HUES6 (cell line): ENCODE measurements at regions not wholly inside any gene's neighbourhood (a gene's known extent, or its start where the extent isn't known, plus 50 kb on each side); places are given as distances from the start of the nearest gene placed in this dataset.

Experiments used
- H3K27ac ChIP-seq: 2 replicates; pipeline ENCODE4 v1.7.0; 2013; ENCODE audit warnings: low read depth, mild to moderate bottlenecking, low read length, inconsistent platforms
- H3K27me3 ChIP-seq: 2 replicates; pipeline ENCODE4 v1.6.1; 2013; ENCODE audit warnings: low read length; ENCODE audit not compliant: control insufficient read depth, insufficient read depth
- H3K36me3 ChIP-seq: 2 replicates; pipeline ENCODE4 v1.6.1; 2013; ENCODE audit warnings: low read length; ENCODE audit not compliant: control insufficient read depth, insufficient read depth
- H3K4me1 ChIP-seq: 2 replicates; pipeline ENCODE4 v1.6.1; 2013; ENCODE audit warnings: low read length; ENCODE audit not compliant: control insufficient read depth, insufficient read depth
- H3K4me3 ChIP-seq: 2 replicates; pipeline ENCODE4 v1.5.1; 2013; ENCODE audit warnings: low read depth, low read length
- H3K9ac ChIP-seq: one replicate; pipeline ENCODE4 v1.6.1; 2013; ENCODE audit warnings: mild to moderate bottlenecking, low read length
- H3K9me3 ChIP-seq: 2 replicates; pipeline ENCODE4 v1.6.1; 2013; ENCODE audit warnings: low read depth, low read length; ENCODE audit not compliant: control insufficient read depth, insufficient read depth

GRCh38 chr20:4578375-4578774 is 107.9 kb upstream of the PRNP start:
- Histone ChIP-seq H3K9me3 (no peaks in the 10 kb centered on the region), H3K36me3 (no peaks in the 10 kb centered on the region), H3K9ac (no peak overlapping the region), H3K4me1 (peaks cover 8% of the 10 kb centered on the region; the same call in 1 of the 2 replicates), H3K4me3 (no peak overlapping the region), H3K27me3 (peaks cover 11% of the 10 kb centered on the region; the same call in 1 of the 2 replicates), H3K27ac (no peak overlapping the region)

- no peak overlapping the region for H3K9ac ChIP-seq
- no peak overlapping the region for H3K27ac ChIP-seq
- H3K4me3 ChIP-seq, result no peak overlapping the region
- H3K36me3 ChIP-seq, result no peaks in the 10 kb centered on the region
- no peaks in the 10 kb centered on the region; the same call in 1 of the 2 replicates for H3K27me3 ChIP-seq
- no peaks in the 10 kb centered on the region for H3K4me1 ChIP-seq
- H3K9me3 ChIP-seq, result no peaks in the 10 kb centered on the region
These were observed 111.9 kb upstream of the PRNP start for GRCh38 chr20:4574356-4574690.

- Histone ChIP-seq H3K9ac (no peak overlapping the region), H3K36me3 (no peaks in the 10 kb centered on the region), H3K4me1 (no peaks in the 10 kb centered on the region), H3K27me3 (no peaks in the 10 kb centered on the region; the same call in 1 of the 2 replicates), H3K4me3 (no peak overlapping the region), H3K9me3 (no peaks in the 10 kb centered on the region), H3K27ac (no peak overlapping the region)
These were observed 112.5 kb upstream of the PRNP start for GRCh38 chr20:4573564-4574355.

- H3K4me3 ChIP-seq, result no peak overlapping the region
- H3K9me3 ChIP-seq, result no peaks in the 10 kb centered on the region
- H3K27me3 ChIP-seq, result no peaks in the 10 kb centered on the region; the same call in 1 of the 2 replicates
- H3K9ac ChIP-seq, result no peak overlapping the region
- H3K4me1 ChIP-seq, result no peaks in the 10 kb centered on the region
- H3K36me3 ChIP-seq, result no peaks in the 10 kb centered on the region
- no peak overlapping the region for H3K27ac ChIP-seq
These were observed 114.3 kb upstream of the PRNP start for GRCh38 chr20:4571759-4572531.

GRCh38 chr20:4569865-4570264 is 116.4 kb upstream of the PRNP start:
- H3K27me3 ChIP-seq, result no peaks in the 10 kb centered on the region; the same call in 1 of the 2 replicates
- H3K4me3 ChIP-seq, result no peak overlapping the region
- H3K36me3 ChIP-seq, result no peaks in the 10 kb centered on the region
- no peak overlapping the region for H3K9ac ChIP-seq
- no peak overlapping the region for H3K27ac ChIP-seq
- H3K4me1 ChIP-seq, result no peaks in the 10 kb centered on the region
- H3K9me3 ChIP-seq, result no peaks in the 10 kb centered on the region

- Histone ChIP-seq H3K4me1 (no peaks in the 10 kb centered on the region), H3K4me3 (no peak overlapping the region), H3K9me3 (no peaks in the 10 kb centered on the region), H3K36me3 (no peaks in the 10 kb centered on the region), H3K27me3 (no peaks in the 10 kb centered on the region; the same call in 1 of the 2 replicates), H3K27ac (no peak overlapping the region), H3K9ac (no peak overlapping the region)
These were observed 117.2 kb upstream of the PRNP start for GRCh38 chr20:4569092-4569491.

GRCh38 chr20:4568361-4568959 is 117.8 kb upstream of the PRNP start:
- Histone ChIP-seq H3K27me3 (no peaks in the 10 kb centered on the region), H3K9me3 (no peaks in the 10 kb centered on the region), H3K9ac (no peak overlapping the region)

GRCh38 chr20:4567170-4567569 is 119.1 kb upstream of the PRNP start:
- Histone ChIP-seq H3K4me3 (no peak overlapping the region), H3K36me3 (no peaks in the 10 kb centered on the region), H3K9me3 (no peaks in the 10 kb centered on the region), H3K27ac (no peak overlapping the region), H3K9ac (no peak overlapping the region), H3K4me1 (no peaks in the 10 kb centered on the region), H3K27me3 (no peaks in the 10 kb centered on the region)

More at GRCh38 chr20:4568361-4568959, 117.8 kb upstream of the PRNP start:
- Histone ChIP-seq H3K4me1 (no peaks in the 10 kb centered on the region), H3K27ac (no peak overlapping the region), H3K36me3 (no peaks in the 10 kb centered on the region), H3K4me3 (no peak overlapping the region)

GRCh38 chr20:4563534-4563933 is 122.7 kb upstream of the PRNP start:
- Histone ChIP-seq H3K27ac (no peak overlapping the region), H3K27me3 (no peaks in the 10 kb centered on the region), H3K36me3 (no peaks in the 10 kb centered on the region), H3K4me1 (peaks cover 4% of the 10 kb centered on the region; the same call in 1 of the 2 replicates), H3K9me3 (no peaks in the 10 kb centered on the region), H3K9ac (no peak overlapping the region), H3K4me3 (no peak overlapping the region)

- Histone ChIP-seq H3K4me1 (peaks cover 4% of the 10 kb centered on the region; the same call in 1 of the 2 replicates), H3K27me3 (no peaks in the 10 kb centered on the region), H3K9ac (no peak overlapping the region), H3K9me3 (no peaks in the 10 kb centered on the region), H3K4me3 (no peak overlapping the region), H3K27ac (no peak overlapping the region), H3K36me3 (no peaks in the 10 kb centered on the region)
These were observed 123.2 kb upstream of the PRNP start for GRCh38 chr20:4563031-4563430.

- Histone ChIP-seq H3K36me3 (no peaks in the 10 kb centered on the region), H3K9me3 (no peaks in the 10 kb centered on the region), H3K27ac (no peak overlapping the region)
These were observed 125.6 kb upstream of the PRNP start for GRCh38 chr20:4560667-4561066.

More at GRCh38 chr20:4560667-4561066, 125.6 kb upstream of the PRNP start:
- Histone ChIP-seq H3K9ac (no peak overlapping the region), H3K4me1 (peaks cover 4% of the 10 kb centered on the region; the same call in 1 of the 2 replicates), H3K4me3 (no peak overlapping the region), H3K27me3 (no peaks in the 10 kb centered on the region)
